ENCODE measurements at regions not wholly inside any gene's neighbourhood (a gene's known extent, or its start where the extent isn't known, plus 50 kb on each side); places are given as distances from the start of the nearest gene placed in this dataset.

DNA sequence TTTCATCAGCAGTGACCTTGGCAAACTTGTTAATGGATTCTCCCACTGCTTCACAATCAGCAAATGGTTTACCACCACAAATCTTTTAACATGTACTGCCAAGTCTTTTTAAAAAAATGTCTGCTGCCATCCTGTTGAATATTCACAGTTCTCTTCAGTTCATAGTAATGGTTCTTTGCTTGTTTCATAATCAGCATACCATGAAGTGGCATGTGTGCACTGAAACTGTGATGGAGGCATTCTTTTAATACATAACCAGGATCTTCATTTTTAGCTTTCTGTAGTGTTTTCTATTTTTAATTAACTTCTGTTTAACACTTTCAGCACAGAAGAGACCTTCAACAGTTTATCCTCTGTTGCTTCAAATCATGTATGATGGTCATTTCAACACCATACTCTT lies 230.1 kb upstream of the ARSJ start:
- TF ChIP-seq, protein P1, sequence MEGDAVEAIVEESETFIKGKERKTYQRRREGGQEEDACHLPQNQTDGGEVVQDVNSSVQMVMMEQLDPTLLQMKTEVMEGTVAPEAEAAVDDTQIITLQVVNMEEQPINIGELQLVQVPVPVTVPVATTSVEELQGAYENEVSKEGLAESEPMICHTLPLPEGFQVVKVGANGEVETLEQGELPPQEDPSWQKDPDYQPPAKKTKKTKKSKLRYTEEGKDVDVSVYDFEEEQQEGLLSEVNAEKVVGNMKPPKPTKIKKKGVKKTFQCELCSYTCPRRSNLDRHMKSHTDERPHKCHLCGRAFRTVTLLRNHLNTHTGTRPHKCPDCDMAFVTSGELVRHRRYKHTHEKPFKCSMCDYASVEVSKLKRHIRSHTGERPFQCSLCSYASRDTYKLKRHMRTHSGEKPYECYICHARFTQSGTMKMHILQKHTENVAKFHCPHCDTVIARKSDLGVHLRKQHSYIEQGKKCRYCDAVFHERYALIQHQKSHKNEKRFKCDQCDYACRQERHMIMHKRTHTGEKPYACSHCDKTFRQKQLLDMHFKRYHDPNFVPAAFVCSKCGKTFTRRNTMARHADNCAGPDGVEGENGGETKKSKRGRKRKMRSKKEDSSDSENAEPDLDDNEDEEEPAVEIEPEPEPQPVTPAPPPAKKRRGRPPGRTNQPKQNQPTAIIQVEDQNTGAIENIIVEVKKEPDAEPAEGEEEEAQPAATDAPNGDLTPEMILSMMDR (IDR thresholded peaks at IDR 0.05), result no peak
- no peak for TF ChIP-seq POLR2A (IDR thresholded peaks at IDR 0.05)

Measured in esophagus squamous epithelium (tissue), 4 donors.